GM12891 (cell line): ENCODE measurements at regions not wholly inside any gene's neighbourhood (a gene's known extent, or its start where the extent isn't known, plus 50 kb on each side); places are given as distances from the start of the nearest gene placed in this dataset.
A peak's percentile ranks its signal among the peaks of the same experiment; 100 is the strongest.

Experiments
- DNase-seq: peaks from one replicate; pipeline ENCODE4 v3.0.0; 2011; ENCODE audit warnings: low spot score; ENCODE audit not compliant: insufficient read length
- FAIRE-seq: peaks from 2 replicates; lab custom pipeline; 2011; peaks lifted over from hg19 to GRCh38; lab: Jason Lieb, UNC
- PAX5 ChIP-seq: IDR thresholded peaks from 2 replicates; pipeline ENCODE4 v1.6.1; 2011; ENCODE audit warnings: low read length, moderate library complexity, mild to moderate bottlenecking; ENCODE audit not compliant: insufficient read depth, severe bottlenecking
- POLR2A ChIP-seq: IDR thresholded peaks from 2 replicates; pipeline ENCODE4 v1.6.1; 2011; ENCODE audit warnings: low read depth, low read length, control low read depth
- POLR2AphosphoS5 ChIP-seq: IDR thresholded peaks from 2 replicates; pipeline ENCODE4 v1.6.1; 2011; ENCODE audit warnings: low read depth, low read length, control low read depth
- POU2F2 ChIP-seq: IDR thresholded peaks from 2 replicates; pipeline ENCODE4 v1.6.1; 2011; ENCODE audit warnings: low read depth, mild to moderate bottlenecking, control low read depth, low read length, moderate library complexity
- SPI1 ChIP-seq: IDR thresholded peaks from 2 replicates; pipeline ENCODE4 v1.6.1; 2011; ENCODE audit warnings: low read depth, low read length, control low read depth
- TAF1 ChIP-seq: IDR thresholded peaks from 2 replicates; pipeline ENCODE4 v1.6.1; 2011; ENCODE audit warnings: low read depth, low read length, control low read depth

- FAIRE-seq (peak; percentile 28), DNase-seq (no peak)
- TF ChIP-seq PAX5, result no peak
- no peak for TF ChIP-seq TAF1
- TF ChIP-seq SPI1, result no peak
- TF ChIP-seq POLR2AphosphoS5, result no peak
- no peak for TF ChIP-seq POU2F2
These were observed 329.7 kb upstream of the RGS6 start for GRCh38 chr14:71602524-71602923.

GRCh38 chr14:71604231-71604630 lies 328.0 kb upstream of the RGS6 start:
- TF ChIP-seq POU2F2 (no peak), TAF1 (no peak), SPI1 (no peak), POLR2A (no peak), PAX5 (no peak), POLR2AphosphoS5 (no peak)
- no peak for DNase-seq
- no peak for FAIRE-seq

GRCh38 chr14:71606064-71606463 lies 326.2 kb upstream of the RGS6 start:
- TF ChIP-seq PAX5, result no peak
- no peak for TF ChIP-seq POLR2AphosphoS5
- TF ChIP-seq TAF1, result no peak
- no peak for TF ChIP-seq POU2F2
- TF ChIP-seq SPI1, result no peak
- DNase-seq, result no peak
- FAIRE-seq, result no peak

- no peak for TF ChIP-seq PAX5
- no peak for TF ChIP-seq POLR2AphosphoS5
- no peak for TF ChIP-seq TAF1
- TF ChIP-seq POU2F2, result no peak
- no peak for TF ChIP-seq SPI1
- no peak for TF ChIP-seq POLR2A
- FAIRE-seq, result no peak
- DNase-seq, result no peak
These were observed 325.7 kb upstream of the RGS6 start for GRCh38 chr14:71606575-71606974.

- TF ChIP-seq POLR2A (no peak), POU2F2 (no peak), SPI1 (no peak), POLR2AphosphoS5 (no peak), TAF1 (no peak), PAX5 (no peak)
- FAIRE-seq (no peak), DNase-seq (no peak)
These were observed 325.2 kb upstream of the RGS6 start for GRCh38 chr14:71607056-71607455.

GRCh38 chr14:71610149-71610548 lies 322.1 kb upstream of the RGS6 start:
- FAIRE-seq (no peak), DNase-seq (no peak)
- no peak for TF ChIP-seq TAF1
- no peak for TF ChIP-seq PAX5
- TF ChIP-seq POLR2AphosphoS5, result no peak
- TF ChIP-seq SPI1, result no peak
- no peak for TF ChIP-seq POLR2A
- TF ChIP-seq POU2F2, result no peak

- FAIRE-seq (no peak), DNase-seq (no peak)
- TF ChIP-seq POU2F2 (no peak), POLR2AphosphoS5 (no peak), POLR2A (no peak), PAX5 (no peak), TAF1 (no peak), SPI1 (no peak)
These were observed 321.4 kb upstream of the RGS6 start for GRCh38 chr14:71610797-71611196.

GRCh38 chr14:71613168-71613567 lies 319.1 kb upstream of the RGS6 start:
- no peak for DNase-seq
- TF ChIP-seq PAX5 (no peak), TAF1 (no peak), POLR2A (no peak), POU2F2 (no peak), SPI1 (no peak), POLR2AphosphoS5 (no peak)
- no peak for FAIRE-seq

- DNase-seq (no peak), FAIRE-seq (peak; percentile 66)
- TF ChIP-seq POLR2AphosphoS5 (no peak), POLR2A (no peak), SPI1 (no peak), POU2F2 (no peak), PAX5 (no peak), TAF1 (no peak)
These were observed 316.2 kb upstream of the RGS6 start for GRCh38 chr14:71616013-71616412.

GRCh38 chr14:71618047-71618446 lies 314.2 kb upstream of the RGS6 start:
- TF ChIP-seq TAF1 (no peak), PAX5 (no peak), POLR2A (no peak), SPI1 (no peak), POLR2AphosphoS5 (no peak), POU2F2 (no peak)
- no peak for DNase-seq
- no peak for FAIRE-seq

- no peak for DNase-seq
- FAIRE-seq, result peak; percentile 62
- TF ChIP-seq SPI1 (no peak), POLR2A (no peak), POLR2AphosphoS5 (no peak), TAF1 (no peak), POU2F2 (no peak), PAX5 (no peak)
These were observed 313.5 kb upstream of the RGS6 start for GRCh38 chr14:71618716-71619115.
